Smooth muscle cell of the brain vasculature (primary cell): ENCODE measurements at regions not wholly inside any gene's neighbourhood (a gene's known extent, or its start where the extent isn't known, plus 50 kb on each side); places are given as distances from the start of the nearest gene placed in this dataset.
"Not testable (repeated sequence)": the region's sequence is repeated elsewhere in the genome, so short reads cannot be mapped to it uniquely, and the experiment has no call there.

ENCODE experiments used
- DNase-seq: peaks from one replicate; pipeline ENCODE4 v3.0.0-alpha.2; 2012; ENCODE audit warnings: low read depth, low spot score

DNA sequence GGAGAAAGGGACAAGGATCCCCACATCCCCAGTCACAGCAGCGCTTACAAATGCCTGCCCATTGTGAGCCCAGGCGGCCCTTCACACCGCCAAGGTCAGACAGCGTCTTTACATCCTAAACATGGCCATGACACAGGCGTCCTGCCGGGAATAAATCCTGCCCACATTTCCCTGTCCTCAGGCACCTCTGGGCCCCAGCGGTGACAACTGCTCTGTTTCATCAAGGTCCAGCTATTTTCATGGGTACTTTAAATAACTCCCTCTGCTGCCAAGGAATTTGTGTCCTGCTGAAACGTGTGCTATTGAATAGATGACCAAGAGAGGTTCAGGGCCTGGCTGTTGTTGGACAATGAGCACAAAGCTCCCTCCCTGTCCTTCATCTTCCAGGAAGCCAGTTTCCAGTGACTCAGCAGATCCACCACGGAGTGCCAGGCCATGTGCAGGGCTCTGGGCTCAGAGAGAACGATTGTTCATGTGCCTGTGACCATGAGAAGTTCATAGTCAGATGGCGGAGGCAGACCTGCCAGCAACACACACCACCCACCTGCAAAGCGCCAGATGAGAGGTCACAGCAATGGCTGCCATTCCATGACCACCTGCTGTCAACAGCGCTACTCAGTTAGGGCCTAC, 195.8 kb downstream of the MATN1 start:
- no peak for DNase-seq

DNA sequence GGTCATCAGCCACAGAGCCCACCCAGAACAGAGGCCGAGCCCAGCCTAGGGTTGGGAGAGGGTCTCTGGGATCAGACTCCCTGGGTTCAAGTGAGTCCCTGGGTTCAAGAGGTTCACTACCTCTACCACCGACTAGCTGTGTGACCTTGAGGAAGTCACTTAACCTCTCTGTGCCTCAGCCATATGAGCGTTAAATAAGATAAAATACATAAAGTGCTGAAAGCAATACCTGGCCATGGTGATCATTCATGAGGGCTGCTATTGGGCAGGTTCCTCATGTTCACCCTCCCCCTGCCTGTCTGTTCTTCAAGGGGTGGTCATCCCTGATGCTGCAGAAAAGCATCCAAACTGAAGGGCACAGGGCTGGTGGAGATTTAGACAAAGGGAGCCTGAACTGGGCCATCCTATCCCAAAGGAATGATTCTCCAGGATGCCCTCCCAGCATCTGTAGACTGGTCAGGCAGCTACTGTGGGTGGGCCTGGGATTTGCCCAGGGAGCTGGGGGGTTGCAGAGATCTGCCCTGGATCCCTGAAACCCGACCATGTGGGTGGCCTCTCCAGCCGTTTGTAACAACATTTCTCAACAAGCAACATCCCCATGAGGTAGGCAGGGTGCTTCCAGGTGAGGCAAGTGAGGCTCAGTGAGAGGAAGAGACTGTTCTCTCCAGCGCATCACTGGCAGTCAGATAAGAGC, 196.6 kb downstream of the MATN1 start:
- no peak for DNase-seq

DNA sequence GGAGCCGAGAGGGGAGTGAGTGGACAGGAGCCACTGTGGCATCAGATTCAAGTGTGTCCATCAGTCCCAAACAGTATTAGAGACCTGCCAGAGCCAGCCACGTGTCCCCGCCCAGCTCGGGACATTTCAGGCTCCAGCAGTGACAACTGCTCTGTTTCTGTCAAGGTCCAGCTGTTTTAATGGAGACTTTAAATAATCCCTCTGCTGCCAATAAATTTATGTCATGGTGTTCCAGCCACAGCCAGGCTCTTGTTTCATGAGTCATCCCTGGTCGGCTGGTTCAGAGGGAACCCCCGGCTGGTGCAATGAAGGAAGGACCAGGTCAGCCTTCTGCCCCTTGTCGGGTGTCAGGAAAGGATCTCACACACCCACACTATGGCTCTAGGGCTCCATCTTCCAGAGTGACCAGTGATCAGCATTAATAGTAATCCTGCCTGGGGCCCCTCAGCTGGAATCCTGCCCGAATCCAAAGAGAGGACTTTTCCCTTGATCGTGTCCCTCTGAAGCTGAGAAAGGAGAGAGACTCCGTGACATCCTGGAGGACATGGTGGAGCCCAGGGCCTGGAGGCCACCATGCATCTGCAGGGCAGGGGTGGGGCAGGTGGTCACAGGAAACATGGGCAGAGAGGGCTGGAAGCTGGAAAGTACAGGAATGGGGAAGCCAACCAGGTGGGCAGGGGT, 197.3 kb downstream of the MATN1 start:
- DNase-seq, result no peak

DNA sequence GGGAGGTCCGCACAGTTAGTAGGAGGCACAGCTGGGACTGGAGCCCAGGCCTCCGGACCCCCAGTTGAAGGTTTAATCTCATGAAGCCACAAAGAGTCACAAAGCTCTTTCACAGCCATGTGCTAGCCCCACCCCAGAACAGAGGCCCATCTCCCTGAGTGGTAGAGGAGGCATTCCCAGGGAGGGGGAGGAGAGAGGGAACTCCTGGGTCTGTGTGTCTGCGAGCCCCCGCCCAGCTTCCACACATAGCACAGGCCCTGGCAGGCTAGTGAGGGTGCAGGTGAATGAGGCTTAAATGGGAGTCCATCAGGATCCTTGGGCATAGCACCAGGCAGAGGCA, 197.8 kb downstream of the MATN1 start:
- no peak for DNase-seq

DNA sequence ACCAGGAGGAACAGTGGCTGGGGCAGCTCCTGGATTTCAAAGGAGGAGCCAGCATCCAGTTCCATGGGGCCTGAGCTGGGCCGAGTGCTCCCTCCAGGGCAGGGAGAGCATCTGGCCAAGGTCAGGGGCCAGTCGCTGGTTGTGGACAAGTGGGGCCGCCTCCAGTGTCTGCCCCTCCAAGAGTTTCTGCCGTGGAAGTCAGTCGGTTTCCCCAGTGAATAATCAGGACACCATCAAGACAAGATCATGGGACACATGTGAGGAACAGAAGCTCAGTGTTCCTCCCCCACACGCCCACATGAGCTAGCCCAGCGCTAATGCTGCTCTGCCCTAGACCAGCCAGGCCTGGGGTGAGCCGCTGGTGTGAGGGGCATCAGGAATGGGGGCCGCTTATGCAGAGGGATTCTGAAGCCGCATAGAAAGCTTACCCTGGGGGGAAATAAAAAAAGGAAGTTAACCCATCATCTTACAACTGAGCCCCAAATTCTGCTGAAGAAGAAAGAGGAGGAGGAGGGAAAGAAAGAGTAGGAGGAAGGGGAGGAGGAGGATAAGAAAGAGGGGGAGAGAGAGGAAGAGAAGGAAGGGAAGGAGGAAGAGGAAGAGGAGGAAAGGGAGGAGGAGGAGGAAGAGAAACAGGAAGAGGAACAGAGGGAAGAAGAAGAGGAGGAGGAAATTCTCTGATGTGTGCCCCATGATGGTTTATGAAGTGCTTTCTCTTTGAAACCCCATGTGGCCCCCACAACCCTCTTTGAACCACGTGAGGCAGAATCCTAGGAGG, 198.4 kb downstream of the MATN1 start:
- no peak for DNase-seq

DNA sequence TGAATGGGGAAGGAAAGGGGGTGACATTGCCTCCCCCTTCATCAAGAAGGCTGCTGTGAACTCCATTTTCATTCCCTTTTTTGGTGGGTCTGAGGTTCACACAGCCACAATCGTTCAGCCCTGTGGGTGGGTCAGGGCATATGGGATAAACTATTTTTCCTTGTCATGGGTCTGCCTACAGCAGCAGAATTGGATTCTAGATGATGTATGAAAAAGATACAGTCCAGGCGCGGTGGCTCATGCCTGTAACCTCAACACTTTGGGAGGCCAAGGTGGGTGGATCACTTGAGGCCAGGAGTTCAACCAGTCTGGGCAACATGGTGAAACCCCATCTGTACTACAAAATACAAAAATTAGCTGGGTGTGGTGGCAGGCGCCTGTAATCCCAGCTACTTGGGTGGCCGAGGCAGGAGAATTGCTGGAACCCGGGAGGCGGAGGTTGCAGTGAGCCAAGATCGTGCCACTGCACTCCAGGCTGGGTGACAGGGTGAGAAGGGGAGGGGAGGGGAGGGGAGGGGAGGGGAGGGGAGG, 199.3 kb downstream of the MATN1 start:
- DNase-seq, result not testable (repeated sequence)

DNA sequence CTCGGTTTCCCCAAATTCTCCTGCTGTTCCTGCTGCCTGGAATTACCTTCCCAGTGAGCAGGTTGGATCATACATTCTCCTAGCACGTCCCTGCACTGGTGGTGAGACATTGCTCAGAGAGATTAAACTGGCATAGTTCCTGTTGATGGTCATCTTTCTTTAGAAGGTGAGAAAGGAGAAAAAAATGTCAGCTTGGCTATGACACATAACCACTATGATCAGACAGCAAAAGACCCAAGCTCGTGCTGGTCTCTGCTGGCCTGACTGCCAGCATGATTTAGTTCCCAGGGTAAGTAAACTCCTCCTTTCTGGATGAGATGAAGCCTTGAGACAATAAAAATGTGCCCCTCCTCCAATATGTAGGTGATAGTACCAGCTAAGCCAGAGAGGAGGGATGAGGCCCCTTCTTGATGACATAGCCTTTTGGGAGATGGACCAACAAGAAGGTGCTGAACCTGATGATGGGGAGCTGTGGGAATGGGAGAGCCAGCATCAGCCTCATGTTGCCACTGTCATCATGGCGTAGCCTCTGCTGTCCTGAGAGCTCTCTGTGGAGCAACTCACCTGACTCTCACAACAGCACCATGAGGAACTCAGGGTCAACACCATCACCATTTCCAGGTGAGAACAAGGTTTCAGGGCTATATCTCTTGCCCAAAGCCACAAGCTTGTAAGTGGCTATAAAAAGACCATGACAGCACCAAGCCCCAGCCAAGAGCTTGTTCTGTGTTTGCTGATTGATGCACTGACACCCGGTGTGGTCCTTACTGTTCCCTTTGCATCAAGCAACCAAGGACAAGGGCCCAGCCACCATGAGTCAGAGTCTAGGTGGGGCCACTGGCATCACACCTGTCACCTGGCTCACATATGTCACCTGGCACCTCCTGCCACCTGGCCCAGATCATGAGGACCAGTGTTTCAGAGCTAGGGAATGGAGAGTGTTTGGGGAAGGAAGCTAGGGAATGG, 200.0 kb downstream of the MATN1 start:
- no peak for DNase-seq

DNA sequence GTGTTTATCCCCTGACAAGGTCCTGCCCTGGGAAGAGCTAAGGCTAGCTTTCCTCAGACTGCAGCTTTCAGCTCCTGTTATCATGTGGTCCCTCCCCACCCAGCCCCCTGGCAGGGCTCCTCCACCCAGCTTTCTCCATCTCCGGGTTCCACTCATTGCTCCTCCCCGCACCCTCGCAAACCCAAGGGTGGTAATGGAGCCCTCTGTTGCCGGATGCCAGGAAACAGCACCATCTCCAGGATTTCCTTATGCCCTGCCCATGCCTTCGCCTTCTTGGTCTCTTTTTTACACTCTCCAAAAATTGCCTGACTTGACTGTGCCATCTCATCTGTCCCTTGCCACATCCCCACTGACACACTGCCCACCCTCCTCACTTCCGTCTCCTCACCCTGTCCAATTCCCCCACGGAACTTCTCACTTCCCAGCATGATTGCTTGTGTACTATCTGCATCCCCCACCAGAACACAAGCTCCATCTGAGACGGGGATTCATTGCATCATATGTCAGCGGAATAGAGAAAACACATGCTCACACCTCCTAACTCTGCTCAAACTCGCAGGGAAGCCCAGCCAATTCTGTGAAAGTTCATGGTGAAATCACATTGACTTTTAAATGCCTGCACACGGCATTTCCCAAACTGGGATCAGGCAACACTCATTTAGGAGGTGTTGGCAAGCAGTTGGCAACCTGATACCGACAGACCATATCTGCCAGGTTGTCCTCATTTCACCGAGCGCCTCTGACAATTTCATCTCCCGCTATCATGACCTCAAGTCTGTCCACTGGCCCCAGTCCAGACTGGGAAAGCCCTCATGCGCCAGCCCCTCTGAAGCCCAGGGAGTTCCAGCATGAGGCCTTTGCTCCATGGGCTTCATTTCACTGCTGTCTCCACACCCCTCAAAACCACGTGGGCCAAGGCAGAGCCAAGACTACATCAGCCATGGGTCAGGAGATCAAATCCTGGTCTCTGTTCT, 201.1 kb downstream of the MATN1 start:
- no peak for DNase-seq

DNA sequence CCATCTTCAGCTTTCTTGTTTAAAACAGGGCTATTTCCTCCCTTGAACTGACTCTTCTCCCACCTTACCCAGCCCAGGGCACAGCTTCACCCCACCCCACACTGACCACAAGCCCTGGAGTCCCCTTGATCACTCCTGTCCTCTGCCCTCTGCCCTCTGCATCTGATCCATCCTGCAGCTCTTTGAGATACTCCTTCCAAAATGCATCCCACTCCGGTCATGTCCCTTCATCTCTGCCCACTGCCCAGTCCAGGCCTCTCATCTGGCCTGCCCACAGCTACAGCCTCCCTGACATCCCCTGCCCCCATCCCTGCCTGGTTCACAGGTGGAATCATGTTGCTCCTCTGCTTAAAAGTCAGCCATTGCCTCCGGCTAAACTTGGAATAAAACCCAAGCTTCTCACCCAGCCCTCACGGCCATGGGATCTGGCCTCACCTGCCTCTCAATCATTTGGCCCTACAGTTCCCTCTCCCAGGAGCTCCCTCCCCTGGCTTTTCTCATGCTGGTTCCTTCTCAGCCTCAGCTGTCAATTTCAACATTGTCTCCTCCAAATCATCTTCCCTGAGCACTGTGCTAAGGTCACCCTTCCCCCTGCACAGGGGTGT, 202.0 kb downstream of the MATN1 start:
- DNase-seq, result no peak

DNA sequence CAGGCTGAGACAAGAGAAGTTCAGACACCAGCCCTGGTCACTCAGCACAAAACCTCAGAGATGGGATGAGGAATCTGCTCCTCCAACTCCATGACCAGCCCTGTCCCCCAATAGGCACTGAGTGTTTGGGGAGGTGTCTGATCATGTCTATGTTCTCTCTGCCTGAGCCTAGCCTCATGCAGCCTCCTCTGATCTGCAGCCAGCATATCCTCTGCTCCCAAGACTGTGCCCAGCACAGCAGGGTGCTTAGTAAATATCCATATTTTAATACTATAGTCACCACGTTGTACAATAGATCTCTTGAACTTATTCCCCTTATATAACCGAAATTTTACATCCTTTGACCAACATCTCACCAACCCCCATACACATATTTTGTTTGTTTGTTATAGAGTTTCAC, 202.9 kb downstream of the MATN1 start:
- no peak for DNase-seq

DNA sequence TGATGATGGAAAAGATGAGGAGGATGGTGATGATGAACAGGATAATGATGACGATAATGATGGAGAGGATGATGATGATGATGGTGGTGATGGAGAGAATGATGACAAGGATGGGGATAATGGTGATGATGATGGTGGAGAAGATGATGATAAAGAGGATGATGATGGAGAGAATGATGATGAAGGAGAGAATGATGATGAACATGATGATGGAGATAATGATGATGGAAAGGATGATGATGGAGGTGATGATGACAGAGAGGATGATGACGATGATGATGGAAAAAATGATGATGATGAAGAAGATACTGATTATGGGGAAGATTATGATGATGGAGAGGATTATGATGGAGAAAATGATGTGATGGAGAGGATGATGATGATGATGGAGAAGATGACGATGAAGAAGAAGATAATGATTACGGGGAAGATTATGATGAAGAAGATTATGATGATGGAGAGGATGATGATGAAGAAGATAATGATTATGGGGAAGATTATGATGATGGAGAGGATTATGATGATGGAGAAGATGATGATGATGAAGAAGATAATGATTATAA, 204.1 kb downstream of the MATN1 start:
- no peak for DNase-seq

DNA sequence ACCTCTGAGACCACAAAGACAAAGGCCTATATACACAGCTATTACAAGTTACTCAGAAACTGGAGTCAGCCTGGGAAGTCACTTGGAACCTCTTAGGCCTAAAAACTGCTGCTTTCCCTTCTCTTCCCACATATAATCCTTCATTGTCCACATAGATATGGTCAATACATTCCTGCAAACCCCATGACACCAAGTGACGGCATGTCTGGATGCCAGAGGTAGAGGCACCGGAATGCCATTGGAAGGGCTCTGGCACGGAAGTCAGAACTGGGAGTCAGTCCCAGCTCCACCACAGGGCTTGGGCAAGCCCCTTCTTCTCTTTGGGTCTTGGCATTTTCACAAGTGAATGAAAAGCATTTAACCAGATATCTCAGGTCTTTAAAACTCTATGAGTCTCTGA, 204.7 kb downstream of the MATN1 start:
- DNase-seq, result no peak

DNA sequence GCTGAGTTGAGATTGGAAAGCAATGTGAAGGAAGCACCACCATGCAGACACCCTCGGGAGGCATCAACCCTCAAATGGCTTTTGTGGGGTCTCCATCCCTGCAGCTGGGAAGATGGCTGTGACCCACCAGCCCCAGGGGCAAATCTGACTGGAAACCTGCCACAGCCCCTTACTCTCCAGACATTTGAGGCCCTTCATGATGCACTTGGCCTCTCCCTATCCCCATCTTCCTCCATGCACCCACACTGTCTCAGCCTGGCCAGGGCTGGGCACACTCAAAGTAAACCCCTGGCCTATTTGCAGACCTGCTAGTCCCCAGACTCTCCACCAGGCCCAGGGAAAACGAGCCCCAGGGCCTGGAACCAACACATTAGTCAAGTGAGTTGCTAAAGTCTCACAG, 205.2 kb downstream of the MATN1 start:
- DNase-seq, result no peak

DNA sequence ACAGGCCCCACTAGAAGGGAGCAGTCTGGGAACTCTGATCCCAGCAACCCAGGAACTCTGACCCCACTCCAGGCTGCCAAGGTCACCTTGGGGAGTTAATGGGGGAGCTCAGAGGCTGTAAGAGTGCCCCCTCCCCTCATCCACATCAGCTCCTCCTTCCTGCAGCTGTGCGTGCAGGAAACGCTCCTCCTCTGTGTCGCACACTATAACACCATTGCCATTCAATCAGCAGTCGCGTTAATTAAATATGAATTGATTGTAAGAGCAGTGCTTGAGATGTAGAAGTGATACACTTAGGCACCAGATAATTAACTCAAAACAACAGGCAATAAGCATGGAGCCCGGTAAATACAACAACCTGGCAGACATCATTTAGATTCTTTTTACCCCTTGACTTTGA, 205.7 kb downstream of the MATN1 start:
- not testable (repeated sequence) for DNase-seq

DNA sequence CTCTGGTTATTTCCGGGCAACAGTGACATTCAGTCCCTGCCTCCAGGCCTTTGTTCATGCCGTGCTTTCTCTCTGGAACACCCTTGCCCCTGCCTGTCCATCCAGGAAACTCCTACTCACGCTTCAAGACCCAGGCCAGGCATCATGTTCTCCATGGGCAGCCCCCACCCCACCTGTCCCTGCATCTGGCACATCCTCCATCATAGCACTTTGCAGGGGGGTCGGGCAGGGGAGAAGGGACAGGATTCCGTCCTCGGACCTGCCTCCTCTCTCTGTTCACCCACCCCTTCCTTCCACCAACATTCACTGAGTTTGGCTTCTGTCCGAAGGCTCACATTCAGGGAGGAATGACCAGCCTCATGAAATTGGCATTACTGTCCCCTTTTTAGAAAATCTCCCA, 206.1 kb downstream of the MATN1 start:
- DNase-seq, result not testable (repeated sequence)

DNA sequence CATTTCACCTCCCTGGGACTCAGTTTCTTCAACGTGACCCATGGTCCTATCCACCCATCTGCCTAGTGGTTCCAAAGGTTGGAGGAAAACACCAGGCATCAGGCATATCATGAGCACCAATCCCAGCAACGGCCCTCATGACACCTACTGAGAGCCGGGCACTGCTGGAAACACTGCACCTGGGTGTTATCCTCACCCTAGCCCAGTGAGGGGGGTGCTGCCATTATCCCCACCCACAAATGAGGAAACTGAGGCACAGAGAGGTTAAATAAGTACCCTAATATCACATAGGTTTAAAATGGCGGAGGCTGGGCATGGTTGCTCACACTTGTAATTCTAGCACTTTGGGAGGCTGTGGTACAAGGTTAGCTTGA, 206.9 kb downstream of the MATN1 start:
- no peak for DNase-seq

DNA sequence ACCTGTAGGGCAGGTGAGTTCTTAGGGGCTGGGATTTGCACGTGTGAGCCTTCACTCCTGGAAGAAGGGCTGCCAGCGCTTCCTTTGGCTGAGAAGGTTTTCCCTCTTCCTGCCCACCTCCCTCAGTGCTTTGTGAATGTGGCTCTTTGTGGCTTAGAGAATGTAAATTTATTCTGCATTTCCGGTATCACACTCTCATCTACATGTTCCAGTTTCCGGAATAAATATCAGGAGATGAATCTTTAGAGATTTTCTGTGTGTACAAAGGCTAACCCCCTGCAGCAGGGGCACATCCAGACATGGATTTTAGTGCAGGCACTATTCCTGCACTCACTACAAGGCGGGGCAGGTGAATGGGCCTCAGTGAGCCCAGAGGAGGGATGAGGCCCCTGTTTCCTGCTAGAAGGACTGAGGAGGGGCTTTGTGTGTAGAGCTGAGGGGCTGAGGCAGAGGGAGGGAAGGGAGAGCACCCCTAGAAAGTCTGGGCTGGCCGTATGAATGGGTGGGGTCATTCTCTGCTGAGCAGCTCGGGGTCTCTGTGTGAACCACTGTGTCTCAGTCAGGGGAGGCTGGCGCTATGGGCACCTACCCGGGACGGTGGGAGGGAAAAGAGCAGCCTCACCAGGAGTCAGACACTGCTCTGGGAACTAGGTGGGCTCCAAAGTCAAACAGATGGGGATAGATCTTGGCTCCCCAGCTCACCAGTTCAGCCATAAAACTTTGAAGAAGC, 207.5 kb downstream of the MATN1 start:
- DNase-seq, result no peak

DNA sequence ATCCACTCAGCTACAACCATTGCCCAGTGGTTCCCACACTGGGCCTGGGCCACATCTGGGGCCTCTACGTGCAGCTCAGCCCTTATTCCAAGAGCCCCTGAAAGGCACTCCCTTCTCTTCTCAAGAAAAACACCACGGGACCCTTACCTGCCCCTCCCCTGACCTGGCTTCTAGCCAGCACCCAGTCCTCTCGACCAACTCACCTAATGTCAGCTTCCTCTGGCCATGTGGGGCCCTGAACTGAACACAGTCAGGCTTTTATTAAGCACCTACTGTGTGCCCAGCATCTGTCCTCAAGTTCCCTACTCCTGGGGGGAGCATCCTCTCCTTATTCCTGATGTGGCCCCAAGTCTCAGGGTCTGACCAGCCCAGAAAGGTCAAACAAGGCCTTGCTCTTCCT, 208.4 kb downstream of the MATN1 start:
- no peak for DNase-seq
